Vagina (tissue), 2 donors: ENCODE measurements at regions not wholly inside any gene's neighbourhood (a gene's known extent, or its start where the extent isn't known, plus 50 kb on each side); places are given as distances from the start of the nearest gene placed in this dataset.

Source experiments
- DNase-seq, 2 donors: peaks; one replicate each; pipeline ENCODE4 v3.0.0-alpha.2; 2017; ENCODE audit errors: extremely low spot score in 2 of 2
- H3K27ac ChIP-seq: fragments of 200-600 bp; sonication (generic); one replicate; pipeline ENCODE4 v1.5.1; 2019
- H3K27me3 ChIP-seq: fragments of 200-600 bp; sonication (generic); one replicate; pipeline ENCODE4 v1.5.1; 2019
- H3K36me3 ChIP-seq, 2 donors: fragments of 200-600 bp; sonication (generic); one replicate each; pipeline ENCODE4 v1.5.1; 2017 to 2019
- H3K4me1 ChIP-seq: fragments of 200-600 bp; sonication (generic); one replicate; pipeline ENCODE4 v1.5.1; 2019
- H3K4me3 ChIP-seq, 2 donors: fragments of 200-600 bp; sonication (generic); 1 replicate in 1 of 2; 2 replicates in 1 of 2; pipeline ENCODE4 v1.5.1; 2016 to 2019
- H3K9me3 ChIP-seq: fragments of 200-600 bp; sonication (generic); one replicate; pipeline ENCODE4 v1.5.1; 2019
- CTCF ChIP-seq, 3 experiments: fragments of 450-650 bp in 2 of 3; fragments of 200-600 bp in 1 of 3; sonication (generic) in 1 of 3; IDR thresholded peaks; one replicate each; pipeline ENCODE4 v1.5.1; 2017 to 2019; ENCODE audit warnings: antibody characterized with exemption in 3 of 3, mild to moderate bottlenecking in 2 of 3, moderate library complexity in 2 of 3
- POLR2A ChIP-seq, 2 donors: fragments of 450-650 bp; IDR thresholded peaks; one replicate each; pipeline ENCODE4 v1.6.1; 2017; ENCODE audit warnings: antibody characterized with exemption in 2 of 2, mild to moderate bottlenecking in 2 of 2, moderate library complexity in 2 of 2
- POLR2AphosphoS5 ChIP-seq, 2 donors: sonication (generic); formaldehyde crosslinking; IDR thresholded peaks; one replicate each; pipeline ENCODE4 v1.9.0; 2017; ENCODE audit warnings: antibody characterized with exemption in 2 of 2, mild to moderate bottlenecking in 2 of 2, low read depth in 1 of 2; ENCODE audit not compliant: insufficient read depth in 1 of 2
- intact Hi-C: fragments of 100-400 bp; cut with DNase I; formaldehyde crosslinking; loops from one replicate; pipeline ENCODE4 v1.15.1; 2023

GRCh38 chr5:91494447-91494996 lies 111.4 kb upstream of the ARRDC3 start:
- no peak overlapping the region for H3K4me3 ChIP-seq
- no peak for DNase-seq
- no peaks in the 10 kb centered on the region for H3K36me3 ChIP-seq
- no peaks in the 10 kb centered on the region for H3K27me3 ChIP-seq
- no peaks in the 10 kb centered on the region for H3K9me3 ChIP-seq
- H3K4me1 ChIP-seq = no peaks in the 10 kb centered on the region
- intact Hi-C loops = no loop called here
- TF ChIP-seq POLR2AphosphoS5 (IDR thresholded peaks at IDR 0.05; ENCODE audit: insufficient read depth in 1 of 2, low read depth in 1 of 2) = no peak
- no peak for TF ChIP-seq CTCF (IDR thresholded peaks at IDR 0.05)
- no peak for TF ChIP-seq POLR2A (IDR thresholded peaks at IDR 0.05)
- H3K27ac ChIP-seq = no peak overlapping the region

DNA sequence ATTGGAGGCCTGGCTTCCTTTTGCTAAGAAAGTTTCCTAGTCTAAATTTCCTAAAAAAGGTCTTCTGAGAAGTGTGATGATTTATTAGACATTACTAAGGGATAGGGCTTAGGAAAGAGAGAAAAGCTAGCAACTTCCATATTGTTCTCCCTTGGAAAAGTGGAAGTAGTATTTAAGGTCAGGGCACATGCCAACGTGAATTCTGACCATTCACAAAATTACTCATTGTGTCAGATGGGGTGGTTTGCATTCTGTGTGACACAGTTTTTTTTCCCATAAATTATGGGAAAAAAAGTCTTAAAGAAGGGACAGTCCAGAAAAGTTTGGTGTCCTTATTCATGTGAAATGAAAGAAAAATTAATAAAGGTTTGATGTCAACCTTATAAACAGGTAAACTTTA lies 110.0 kb upstream of the ARRDC3 start:
- Histone ChIP-seq H3K27me3 (no peaks in the 10 kb centered on the region), H3K4me1 (no peaks in the 10 kb centered on the region), H3K36me3 (no peaks in the 10 kb centered on the region), H3K27ac (no peak overlapping the region), H3K9me3 (no peaks in the 10 kb centered on the region), H3K4me3 (no peak overlapping the region)
- DNase-seq = no peak
- intact Hi-C loops = no loop called here
- TF ChIP-seq CTCF (IDR thresholded peaks at IDR 0.05) = no peak
- TF ChIP-seq POLR2AphosphoS5 (IDR thresholded peaks at IDR 0.05; ENCODE audit: insufficient read depth in 1 of 2, low read depth in 1 of 2) = no peak
- no peak for TF ChIP-seq POLR2A (IDR thresholded peaks at IDR 0.05)

GRCh38 chr5:91491229-91491628 lies 108.1 kb upstream of the ARRDC3 start:
- no peaks in the 10 kb centered on the region for H3K27me3 ChIP-seq
- no peaks in the 10 kb centered on the region for H3K9me3 ChIP-seq
- H3K36me3 ChIP-seq = no peaks in the 10 kb centered on the region
- H3K4me3 ChIP-seq = no peak overlapping the region
- H3K27ac ChIP-seq = no peak overlapping the region
- H3K4me1 ChIP-seq = no peaks in the 10 kb centered on the region
- TF ChIP-seq POLR2AphosphoS5 (IDR thresholded peaks at IDR 0.05; ENCODE audit: insufficient read depth in 1 of 2, low read depth in 1 of 2) (no peak), CTCF (IDR thresholded peaks at IDR 0.05) (no peak), POLR2A (IDR thresholded peaks at IDR 0.05) (no peak)
- no peak for DNase-seq
- intact Hi-C loops = no loop called here

DNA sequence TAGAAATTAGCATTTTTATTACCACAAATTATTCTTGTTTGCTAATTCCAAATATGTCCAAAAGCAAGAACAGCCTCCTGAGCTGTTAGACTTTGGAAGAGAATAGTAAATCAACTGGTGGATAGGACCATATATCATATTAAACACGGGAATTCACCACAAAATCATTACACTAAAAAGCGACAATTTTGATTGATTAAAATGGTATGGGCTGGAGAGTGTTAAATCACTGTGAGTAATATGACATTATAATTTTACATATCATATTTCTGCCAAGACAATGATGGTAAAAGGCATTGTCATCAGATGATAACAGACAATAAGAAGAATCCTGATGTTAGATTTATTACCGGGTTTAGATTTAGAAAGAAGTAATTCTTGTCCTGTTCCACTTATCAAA lies 107.2 kb upstream of the ARRDC3 start:
- DNase-seq = no peak
- no peak overlapping the region for H3K27ac ChIP-seq
- H3K36me3 ChIP-seq = no peaks in the 10 kb centered on the region
- TF ChIP-seq CTCF (IDR thresholded peaks at IDR 0.05) = no peak
- no peaks in the 10 kb centered on the region for H3K27me3 ChIP-seq
- intact Hi-C loops = no loop called here
- H3K9me3 ChIP-seq = no peaks in the 10 kb centered on the region
- H3K4me3 ChIP-seq = no peak overlapping the region
- H3K4me1 ChIP-seq = no peaks in the 10 kb centered on the region

- H3K4me3 ChIP-seq = no peak overlapping the region
- H3K36me3 ChIP-seq = no peaks in the 10 kb centered on the region
- no peaks in the 10 kb centered on the region for H3K27me3 ChIP-seq
- H3K27ac ChIP-seq = no peak overlapping the region
- intact Hi-C loops = no loop called here
- no peak for DNase-seq
- H3K4me1 ChIP-seq = no peaks in the 10 kb centered on the region
- no peaks in the 10 kb centered on the region for H3K9me3 ChIP-seq
- TF ChIP-seq POLR2A (IDR thresholded peaks at IDR 0.05) = no peak
- no peak for TF ChIP-seq CTCF (IDR thresholded peaks at IDR 0.05)
- TF ChIP-seq POLR2AphosphoS5 (IDR thresholded peaks at IDR 0.05; ENCODE audit: insufficient read depth in 1 of 2, low read depth in 1 of 2) = no peak
These were observed 104.3 kb upstream of the ARRDC3 start for GRCh38 chr5:91487420-91487819.
